K562 (cell line): ENCODE measurements at regions not wholly inside any gene's neighbourhood (a gene's known extent, or its start where the extent isn't known, plus 50 kb on each side); places are given as distances from the start of the nearest gene placed in this dataset.

Experiments
- BACH1 ChIP-seq: fragments of 200-800 bp; sonication (Bioruptor generic); IDR thresholded peaks from 2 replicates; pipeline ENCODE4 v1.6.1; 2016; ENCODE audit warnings: missing genetic modification characterization, missing compliant biosample characterization
- TF ChIP-seq, protein P1 (sequence below): fragments of 450-650 bp; IDR thresholded peaks from 2 replicates; pipeline ENCODE4 v1.6.1; 2016; ENCODE audit warnings: mild to moderate bottlenecking, moderate library complexity

DNA sequence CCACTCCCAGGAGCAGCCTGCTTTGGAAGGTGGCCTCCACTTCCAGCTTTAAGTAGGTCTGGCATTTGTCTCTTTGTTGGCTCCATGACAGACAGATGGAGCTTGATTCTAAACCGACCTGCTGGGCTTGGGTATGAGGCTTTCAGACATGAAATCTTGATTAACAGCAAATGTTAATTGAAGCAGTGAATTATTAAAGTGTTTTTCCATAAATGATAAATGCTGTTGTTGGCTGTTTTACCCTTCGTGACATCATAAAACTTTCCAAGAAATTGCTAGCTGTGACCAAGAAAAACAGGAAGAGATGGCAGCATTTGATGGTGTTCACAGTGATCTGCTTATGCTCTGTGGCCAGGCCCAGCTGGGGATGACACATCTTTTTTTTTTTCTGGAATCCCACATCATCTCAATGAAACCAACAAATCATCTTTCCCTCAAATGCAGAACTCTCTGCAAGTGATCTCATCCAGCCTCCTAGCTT lies 66.1 kb downstream of the RBMXL2 start (continued):
- TF ChIP-seq, protein P1, sequence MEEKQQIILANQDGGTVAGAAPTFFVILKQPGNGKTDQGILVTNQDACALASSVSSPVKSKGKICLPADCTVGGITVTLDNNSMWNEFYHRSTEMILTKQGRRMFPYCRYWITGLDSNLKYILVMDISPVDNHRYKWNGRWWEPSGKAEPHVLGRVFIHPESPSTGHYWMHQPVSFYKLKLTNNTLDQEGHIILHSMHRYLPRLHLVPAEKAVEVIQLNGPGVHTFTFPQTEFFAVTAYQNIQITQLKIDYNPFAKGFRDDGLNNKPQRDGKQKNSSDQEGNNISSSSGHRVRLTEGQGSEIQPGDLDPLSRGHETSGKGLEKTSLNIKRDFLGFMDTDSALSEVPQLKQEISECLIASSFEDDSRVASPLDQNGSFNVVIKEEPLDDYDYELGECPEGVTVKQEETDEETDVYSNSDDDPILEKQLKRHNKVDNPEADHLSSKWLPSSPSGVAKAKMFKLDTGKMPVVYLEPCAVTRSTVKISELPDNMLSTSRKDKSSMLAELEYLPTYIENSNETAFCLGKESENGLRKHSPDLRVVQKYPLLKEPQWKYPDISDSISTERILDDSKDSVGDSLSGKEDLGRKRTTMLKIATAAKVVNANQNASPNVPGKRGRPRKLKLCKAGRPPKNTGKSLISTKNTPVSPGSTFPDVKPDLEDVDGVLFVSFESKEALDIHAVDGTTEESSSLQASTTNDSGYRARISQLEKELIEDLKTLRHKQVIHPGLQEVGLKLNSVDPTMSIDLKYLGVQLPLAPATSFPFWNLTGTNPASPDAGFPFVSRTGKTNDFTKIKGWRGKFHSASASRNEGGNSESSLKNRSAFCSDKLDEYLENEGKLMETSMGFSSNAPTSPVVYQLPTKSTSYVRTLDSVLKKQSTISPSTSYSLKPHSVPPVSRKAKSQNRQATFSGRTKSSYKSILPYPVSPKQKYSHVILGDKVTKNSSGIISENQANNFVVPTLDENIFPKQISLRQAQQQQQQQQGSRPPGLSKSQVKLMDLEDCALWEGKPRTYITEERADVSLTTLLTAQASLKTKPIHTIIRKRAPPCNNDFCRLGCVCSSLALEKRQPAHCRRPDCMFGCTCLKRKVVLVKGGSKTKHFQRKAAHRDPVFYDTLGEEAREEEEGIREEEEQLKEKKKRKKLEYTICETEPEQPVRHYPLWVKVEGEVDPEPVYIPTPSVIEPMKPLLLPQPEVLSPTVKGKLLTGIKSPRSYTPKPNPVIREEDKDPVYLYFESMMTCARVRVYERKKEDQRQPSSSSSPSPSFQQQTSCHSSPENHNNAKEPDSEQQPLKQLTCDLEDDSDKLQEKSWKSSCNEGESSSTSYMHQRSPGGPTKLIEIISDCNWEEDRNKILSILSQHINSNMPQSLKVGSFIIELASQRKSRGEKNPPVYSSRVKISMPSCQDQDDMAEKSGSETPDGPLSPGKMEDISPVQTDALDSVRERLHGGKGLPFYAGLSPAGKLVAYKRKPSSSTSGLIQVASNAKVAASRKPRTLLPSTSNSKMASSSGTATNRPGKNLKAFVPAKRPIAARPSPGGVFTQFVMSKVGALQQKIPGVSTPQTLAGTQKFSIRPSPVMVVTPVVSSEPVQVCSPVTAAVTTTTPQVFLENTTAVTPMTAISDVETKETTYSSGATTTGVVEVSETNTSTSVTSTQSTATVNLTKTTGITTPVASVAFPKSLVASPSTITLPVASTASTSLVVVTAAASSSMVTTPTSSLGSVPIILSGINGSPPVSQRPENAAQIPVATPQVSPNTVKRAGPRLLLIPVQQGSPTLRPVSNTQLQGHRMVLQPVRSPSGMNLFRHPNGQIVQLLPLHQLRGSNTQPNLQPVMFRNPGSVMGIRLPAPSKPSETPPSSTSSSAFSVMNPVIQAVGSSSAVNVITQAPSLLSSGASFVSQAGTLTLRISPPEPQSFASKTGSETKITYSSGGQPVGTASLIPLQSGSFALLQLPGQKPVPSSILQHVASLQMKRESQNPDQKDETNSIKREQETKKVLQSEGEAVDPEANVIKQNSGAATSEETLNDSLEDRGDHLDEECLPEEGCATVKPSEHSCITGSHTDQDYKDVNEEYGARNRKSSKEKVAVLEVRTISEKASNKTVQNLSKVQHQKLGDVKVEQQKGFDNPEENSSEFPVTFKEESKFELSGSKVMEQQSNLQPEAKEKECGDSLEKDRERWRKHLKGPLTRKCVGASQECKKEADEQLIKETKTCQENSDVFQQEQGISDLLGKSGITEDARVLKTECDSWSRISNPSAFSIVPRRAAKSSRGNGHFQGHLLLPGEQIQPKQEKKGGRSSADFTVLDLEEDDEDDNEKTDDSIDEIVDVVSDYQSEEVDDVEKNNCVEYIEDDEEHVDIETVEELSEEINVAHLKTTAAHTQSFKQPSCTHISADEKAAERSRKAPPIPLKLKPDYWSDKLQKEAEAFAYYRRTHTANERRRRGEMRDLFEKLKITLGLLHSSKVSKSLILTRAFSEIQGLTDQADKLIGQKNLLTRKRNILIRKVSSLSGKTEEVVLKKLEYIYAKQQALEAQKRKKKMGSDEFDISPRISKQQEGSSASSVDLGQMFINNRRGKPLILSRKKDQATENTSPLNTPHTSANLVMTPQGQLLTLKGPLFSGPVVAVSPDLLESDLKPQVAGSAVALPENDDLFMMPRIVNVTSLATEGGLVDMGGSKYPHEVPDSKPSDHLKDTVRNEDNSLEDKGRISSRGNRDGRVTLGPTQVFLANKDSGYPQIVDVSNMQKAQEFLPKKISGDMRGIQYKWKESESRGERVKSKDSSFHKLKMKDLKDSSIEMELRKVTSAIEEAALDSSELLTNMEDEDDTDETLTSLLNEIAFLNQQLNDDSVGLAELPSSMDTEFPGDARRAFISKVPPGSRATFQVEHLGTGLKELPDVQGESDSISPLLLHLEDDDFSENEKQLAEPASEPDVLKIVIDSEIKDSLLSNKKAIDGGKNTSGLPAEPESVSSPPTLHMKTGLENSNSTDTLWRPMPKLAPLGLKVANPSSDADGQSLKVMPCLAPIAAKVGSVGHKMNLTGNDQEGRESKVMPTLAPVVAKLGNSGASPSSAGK, result no peak
- TF ChIP-seq BACH1 (tag), result 0 out of 2 replicates have a peak, but pooled peaks have one; percentile 35
